ENCODE measurements at regions not wholly inside any gene's neighbourhood (a gene's known extent, or its start where the extent isn't known, plus 50 kb on each side); places are given as distances from the start of the nearest gene placed in this dataset.

DNA sequence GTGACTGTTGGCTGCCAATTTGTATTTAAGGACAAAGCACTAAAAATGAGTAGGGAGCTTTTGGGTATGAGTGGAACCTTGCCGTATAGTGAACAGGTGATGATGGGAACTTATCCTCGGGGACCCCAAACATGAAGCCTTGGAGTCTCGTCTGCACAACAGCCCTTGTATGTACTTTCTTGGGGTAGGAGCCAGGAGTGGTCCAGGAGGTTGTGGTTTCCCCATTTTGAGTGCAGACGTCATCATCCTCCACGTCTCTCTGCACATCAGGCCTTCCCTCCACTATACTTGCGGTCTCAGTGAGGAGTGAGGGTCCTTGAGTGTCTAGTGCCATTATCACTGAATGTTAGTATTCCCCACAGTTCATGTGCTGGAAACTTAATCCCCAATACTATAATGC, 101.5 kb upstream of the HS6ST1 start:
- TF ChIP-seq, protein P1, sequence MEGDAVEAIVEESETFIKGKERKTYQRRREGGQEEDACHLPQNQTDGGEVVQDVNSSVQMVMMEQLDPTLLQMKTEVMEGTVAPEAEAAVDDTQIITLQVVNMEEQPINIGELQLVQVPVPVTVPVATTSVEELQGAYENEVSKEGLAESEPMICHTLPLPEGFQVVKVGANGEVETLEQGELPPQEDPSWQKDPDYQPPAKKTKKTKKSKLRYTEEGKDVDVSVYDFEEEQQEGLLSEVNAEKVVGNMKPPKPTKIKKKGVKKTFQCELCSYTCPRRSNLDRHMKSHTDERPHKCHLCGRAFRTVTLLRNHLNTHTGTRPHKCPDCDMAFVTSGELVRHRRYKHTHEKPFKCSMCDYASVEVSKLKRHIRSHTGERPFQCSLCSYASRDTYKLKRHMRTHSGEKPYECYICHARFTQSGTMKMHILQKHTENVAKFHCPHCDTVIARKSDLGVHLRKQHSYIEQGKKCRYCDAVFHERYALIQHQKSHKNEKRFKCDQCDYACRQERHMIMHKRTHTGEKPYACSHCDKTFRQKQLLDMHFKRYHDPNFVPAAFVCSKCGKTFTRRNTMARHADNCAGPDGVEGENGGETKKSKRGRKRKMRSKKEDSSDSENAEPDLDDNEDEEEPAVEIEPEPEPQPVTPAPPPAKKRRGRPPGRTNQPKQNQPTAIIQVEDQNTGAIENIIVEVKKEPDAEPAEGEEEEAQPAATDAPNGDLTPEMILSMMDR (IDR thresholded peaks at IDR 0.05), result no peak
- TF ChIP-seq POLR2A (IDR thresholded peaks at IDR 0.05) (no peak), POLR2AphosphoS5 (IDR thresholded peaks at IDR 0.05) (no peak)

Data from prostate gland (tissue), 2 donors.